HG03521 (cell line): ENCODE measurements at regions not wholly inside any gene's neighbourhood (a gene's known extent, or its start where the extent isn't known, plus 50 kb on each side); places are given as distances from the start of the nearest gene placed in this dataset.
"Not testable (repeated sequence)": the region's sequence is repeated elsewhere in the genome, so short reads cannot be mapped to it uniquely, and the experiment has no call there.

Experiments
- ATAC-seq: cut with Tn5 transposase; IDR thresholded peaks from one replicate; pipeline ENCODE4 v1.9.1; 2021; ENCODE audit warnings: mild to moderate bottlenecking, moderate library complexity; ENCODE audit not compliant: unreplicated experiment

GRCh38 chr20:22732751-22733150 is 148.4 kb upstream of the FOXA2 start:
- no peak for ATAC-seq

- ATAC-seq: not testable (repeated sequence)
These were observed 150.7 kb upstream of the FOXA2 start for GRCh38 chr20:22734946-22735647.

GRCh38 chr20:22740829-22741228 is 156.5 kb upstream of the FOXA2 start:
- ATAC-seq: no peak

- ATAC-seq: no peak
These were observed 160.2 kb upstream of the FOXA2 start for GRCh38 chr20:22744341-22745193.

GRCh38 chr20:22745194-22745500 is 160.8 kb upstream of the FOXA2 start:
- ATAC-seq: no peak

- ATAC-seq: no peak
These were observed 162.6 kb upstream of the FOXA2 start for GRCh38 chr20:22746957-22747356.

- ATAC-seq: no peak
These were observed 168.0 kb upstream of the FOXA2 start for GRCh38 chr20:22752324-22752723.

GRCh38 chr20:22757424-22758183 is 173.2 kb upstream of the FOXA2 start:
- no peak for ATAC-seq

- ATAC-seq: no peak
These were observed 174.4 kb upstream of the FOXA2 start for GRCh38 chr20:22758815-22759214.

- no peak for ATAC-seq
These were observed 178.3 kb upstream of the FOXA2 start for GRCh38 chr20:22762576-22763256.

GRCh38 chr20:22763257-22763906 is 179.0 kb upstream of the FOXA2 start:
- ATAC-seq: no peak

GRCh38 chr20:22768266-22769178 is 184.2 kb upstream of the FOXA2 start:
- no peak for ATAC-seq

GRCh38 chr20:22770241-22770800 is 185.9 kb upstream of the FOXA2 start:
- ATAC-seq: no peak

- ATAC-seq: no peak
These were observed 187.3 kb upstream of the FOXA2 start for GRCh38 chr20:22771706-22772105.

GRCh38 chr20:22773344-22773743 is 189.0 kb upstream of the FOXA2 start:
- no peak for ATAC-seq

- no peak for ATAC-seq
These were observed 190.9 kb upstream of the FOXA2 start for GRCh38 chr20:22775256-22775655.

GRCh38 chr20:22775671-22776139 is 191.3 kb upstream of the FOXA2 start:
- ATAC-seq: no peak

GRCh38 chr20:22776369-22776768 is 192.0 kb upstream of the FOXA2 start:
- no peak for ATAC-seq

GRCh38 chr20:22779878-22780277 is 195.5 kb upstream of the FOXA2 start:
- no peak for ATAC-seq
